Esophagus squamous epithelium (tissue), 5 donors: ENCODE measurements at regions not wholly inside any gene's neighbourhood (a gene's known extent, or its start where the extent isn't known, plus 50 kb on each side); places are given as distances from the start of the nearest gene placed in this dataset.
A peak's percentile ranks its signal among the peaks of the same experiment; 100 is the strongest.

Experiments
- DNase-seq: peaks from one replicate; lab custom pipeline; 2025; lab: John Stamatoyannopoulos, UW
- H3K27ac ChIP-seq, 4 donors: fragments of 200-600 bp; sonication (generic); one replicate each; pipeline ENCODE4 v1.5.1; 2016 to 2019; ENCODE audit warnings: mild to moderate bottlenecking in 1 of 4
- H3K27me3 ChIP-seq, 4 donors: fragments of 200-600 bp; sonication (generic); 1 replicate in 3 of 4; 2 replicates in 1 of 4; pipeline versions ENCODE4 v1.5.1 to v1.6.0; 2017 to 2021; ENCODE audit warnings: antibody characterized with exemption in 1 of 4
- H3K36me3 ChIP-seq, 3 donors: fragments of 200-600 bp; sonication (generic); one replicate each; pipeline ENCODE4 v1.5.1; 2016 to 2019
- H3K4me1 ChIP-seq, 3 donors: fragments of 200-600 bp; sonication (generic); one replicate each; pipeline ENCODE4 v1.5.1; 2017 to 2019
- H3K4me3 ChIP-seq, 4 donors: fragments of 200-600 bp; sonication (generic); 1 replicate in 3 of 4; 2 replicates in 1 of 4; pipeline ENCODE4 v1.5.1; 2016 to 2019; ENCODE audit warnings: mild to moderate bottlenecking in 2 of 4, moderate library complexity in 1 of 4
- H3K9me3 ChIP-seq, 3 donors: fragments of 200-600 bp; sonication (generic); one replicate each; pipeline ENCODE4 v1.5.1; 2016 to 2019
- CTCF ChIP-seq, 6 experiments: fragments of 450-650 bp in 4 of 6; fragments of 200-600 bp in 2 of 6; sonication (generic) in 2 of 6; IDR thresholded peaks; one replicate each; pipeline ENCODE4 v1.5.1; 2016 to 2019; ENCODE audit warnings: antibody characterized with exemption in 6 of 6, mild to moderate bottlenecking in 4 of 6, moderate library complexity in 4 of 6
- POLR2A ChIP-seq, 4 donors: fragments of 450-650 bp; IDR thresholded peaks; one replicate each; pipeline ENCODE4 v1.6.1; 2017; ENCODE audit warnings: antibody characterized with exemption in 4 of 4, mild to moderate bottlenecking in 4 of 4, moderate library complexity in 3 of 4
- WGBS, 2 donors: methylation state at CpG; one replicate each; pipeline ENCODE4 v1.1.5; 2018; 5-methylcytosine and 5-hydroxymethylcytosine counted together
- intact Hi-C: fragments of 100-400 bp; cut with DNase I; formaldehyde crosslinking; loops from one replicate; pipeline ENCODE4 v1.15.0; 2022
- donor health status: DM: yes; HTN: yes; CAD: no.

- intact Hi-C loops, result no loop called here
- H3K4me3 ChIP-seq, result no peak overlapping the region
- DNase-seq, result no peak
- 12 to 17% methylated on average over 6 of the region's 6 CpGs for WGBS, 2 donors
- TF ChIP-seq CTCF (IDR thresholded peaks at IDR 0.05) (no peak), POLR2A (IDR thresholded peaks at IDR 0.05) (no peak)
- no peaks in the 10 kb centered on the region for H3K36me3 ChIP-seq
- H3K27me3 ChIP-seq, result no peaks in the 10 kb centered on the region
- H3K4me1 ChIP-seq, result peaks cover 8 to 82% (median 19%) of the 10 kb centered on the region in 3 donors
- no peaks in the 10 kb centered on the region for H3K9me3 ChIP-seq
- H3K27ac ChIP-seq, result no peak overlapping the region
These were observed 74.4 kb upstream of the ATP10B start for GRCh38 chr5:160926428-160926827.

- DNase-seq, result no peak
- Histone ChIP-seq H3K36me3 (no peaks in the 10 kb centered on the region), H3K4me3 (no peak overlapping the region), H3K27me3 (no peaks in the 10 kb centered on the region), H3K9me3 (no peaks in the 10 kb centered on the region), H3K4me1 (peaks cover 8 to 79% (median 19%) of the 10 kb centered on the region in 3 donors), H3K27ac (no peak overlapping the region)
- no peak for TF ChIP-seq POLR2A (IDR thresholded peaks at IDR 0.05)
- TF ChIP-seq CTCF (IDR thresholded peaks at IDR 0.05), result no peak
- WGBS, 2 donors, result 58 to 60% methylated on average over 6 of the region's 6 CpGs
- intact Hi-C loops, result no loop called here
These were observed 73.3 kb upstream of the ATP10B start for GRCh38 chr5:160925281-160925680.

- H3K9me3 ChIP-seq, result no peaks in the 10 kb centered on the region
- 59 to 65% methylated on average over 5 to 6 of the region's 6 CpGs for WGBS, 2 donors
- H3K36me3 ChIP-seq, result no peaks in the 10 kb centered on the region
- H3K4me1 ChIP-seq, result peaks cover 8 to 68% (median 14%) of the 10 kb centered on the region in 3 donors
- H3K4me3 ChIP-seq, result no peak overlapping the region
- intact Hi-C loops, result no loop called here
- no peak for DNase-seq
- TF ChIP-seq CTCF (IDR thresholded peaks at IDR 0.05) (no peak), POLR2A (IDR thresholded peaks at IDR 0.05) (no peak)
- H3K27ac ChIP-seq, result peak overlapping the region in 2 of 4 donors; percentile 16 to 18
- H3K27me3 ChIP-seq, result no peaks in the 10 kb centered on the region
These were observed 72.1 kb upstream of the ATP10B start for GRCh38 chr5:160923936-160924710.

- TF ChIP-seq CTCF (IDR thresholded peaks at IDR 0.05) (no peak), POLR2A (IDR thresholded peaks at IDR 0.05) (no peak)
- Histone ChIP-seq H3K4me3 (no peak overlapping the region), H3K9me3 (no peaks in the 10 kb centered on the region), H3K36me3 (no peaks in the 10 kb centered on the region), H3K27me3 (no peaks in the 10 kb centered on the region), H3K27ac (peak overlapping the region in 2 of 4 donors; percentile 10 to 16), H3K4me1 (peaks cover 8 to 61% (median 14%) of the 10 kb centered on the region in 3 donors)
- 62 to 65% methylated on average over 7 of the region's 7 CpGs for WGBS, 2 donors
- intact Hi-C loops, result no loop called here
- no peak for DNase-seq
These were observed 71.4 kb upstream of the ATP10B start for GRCh38 chr5:160923411-160923810.

GRCh38 chr5:160922311-160922710, 70.3 kb upstream of the ATP10B start:
- H3K36me3 ChIP-seq, result no peaks in the 10 kb centered on the region
- peaks cover 8 to 50% (median 14%) of the 10 kb centered on the region in 3 donors for H3K4me1 ChIP-seq
- TF ChIP-seq CTCF (IDR thresholded peaks at IDR 0.05), result no peak
- TF ChIP-seq POLR2A (IDR thresholded peaks at IDR 0.05), result no peak
- no peaks in the 10 kb centered on the region for H3K9me3 ChIP-seq
- no peak overlapping the region for H3K4me3 ChIP-seq
- WGBS, 2 donors, result 65 to 68% methylated on average over 2 of the region's 2 CpGs
- DNase-seq, result no peak
- no peak overlapping the region for H3K27ac ChIP-seq
- H3K27me3 ChIP-seq, result no peaks in the 10 kb centered on the region
- intact Hi-C loops, result no loop called here
